H1 (cell line): ENCODE measurements at regions not wholly inside any gene's neighbourhood (a gene's known extent, or its start where the extent isn't known, plus 50 kb on each side); places are given as distances from the start of the nearest gene placed in this dataset.

Experiments
- ATF2 ChIP-seq: IDR thresholded peaks from 2 replicates; pipeline ENCODE4 v1.6.1; 2012; ENCODE audit warnings: low read length, inconsistent platforms
- SAP30 ChIP-seq: fragments of 300-600 bp; sonication (generic); IDR thresholded peaks from 2 replicates; pipeline ENCODE4 v1.7.1; 2012; ENCODE audit warnings: low read length, moderate library complexity, mild to moderate bottlenecking, inconsistent platforms; ENCODE audit not compliant: insufficient read depth, insufficient replicate concordance
- ZNF274 ChIP-seq: IDR thresholded peaks from 2 replicates; pipeline ENCODE4 v1.7.0; 2012; ENCODE audit warnings: low read length, borderline replicate concordance; ENCODE audit errors: extremely low read depth

- TF ChIP-seq ATF2, result no peak
- no peak for TF ChIP-seq SAP30
- no peak for TF ChIP-seq ZNF274
These were observed 77.2 kb upstream of the PRICKLE1 start (continued) for GRCh38 chr12:42666671-42667243.
